NOMO-1 (cell line): ENCODE measurements at regions not wholly inside any gene's neighbourhood (a gene's known extent, or its start where the extent isn't known, plus 50 kb on each side); places are given as distances from the start of the nearest gene placed in this dataset.
"Not testable (repeated sequence)": the region's sequence is repeated elsewhere in the genome, so short reads cannot be mapped to it uniquely, and the experiment has no call there.

Source experiments
- DNase-seq, 2 experiments: peaks; one replicate each; lab custom pipeline; 2025; ENCODE audit not compliant: unreplicated experiment in 2 of 2; lab: John Stamatoyannopoulos, UW

- no peak for DNase-seq
These were observed 303.6 kb upstream of the TFPI start for GRCh38 chr2:187857826-187858225.

- no peak for DNase-seq
These were observed 308.5 kb upstream of the TFPI start for GRCh38 chr2:187862715-187863114.

GRCh38 chr2:187865025-187865424, 310.8 kb upstream of the TFPI start:
- no peak for DNase-seq

GRCh38 chr2:187867165-187867564, 312.9 kb upstream of the TFPI start:
- no peak for DNase-seq

GRCh38 chr2:187869195-187869594, 315.0 kb upstream of the TFPI start:
- DNase-seq, result no peak

GRCh38 chr2:187871506-187871905, 317.3 kb upstream of the TFPI start:
- DNase-seq, result no peak

GRCh38 chr2:187873132-187873531, 318.9 kb upstream of the TFPI start:
- DNase-seq, result no peak

- DNase-seq, result no peak
These were observed 320.6 kb upstream of the TFPI start for GRCh38 chr2:187874786-187875185.

- DNase-seq, result no peak
These were observed 321.3 kb upstream of the TFPI start for GRCh38 chr2:187875261-187876141.

GRCh38 chr2:187876554-187876953, 322.3 kb upstream of the TFPI start:
- no peak for DNase-seq

GRCh38 chr2:187877391-187877790, 323.2 kb upstream of the TFPI start:
- DNase-seq, result no peak

GRCh38 chr2:187878112-187878511, 323.9 kb upstream of the TFPI start:
- DNase-seq, result no peak

- no peak for DNase-seq
These were observed 325.3 kb upstream of the TFPI start for GRCh38 chr2:187879491-187879890.

- no peak for DNase-seq
These were observed 329.8 kb upstream of the TFPI start for GRCh38 chr2:187884003-187884402.

- DNase-seq, result no peak
These were observed 336.5 kb upstream of the TFPI start for GRCh38 chr2:187890690-187891089.

- no peak for DNase-seq
These were observed 345.8 kb upstream of the TFPI start for GRCh38 chr2:187900021-187900420.

- peak in 1 of 2 experiments; percentile 5 for DNase-seq
These were observed 351.8 kb upstream of the TFPI start for GRCh38 chr2:187906021-187906420.

- not testable (repeated sequence) for DNase-seq
These were observed 356.7 kb upstream of the TFPI start for GRCh38 chr2:187910922-187911321.

GRCh38 chr2:187912950-187913349, 358.7 kb upstream of the TFPI start:
- DNase-seq, result no peak

GRCh38 chr2:187915810-187916209, 361.6 kb upstream of the TFPI start:
- no peak for DNase-seq

GRCh38 chr2:187916799-187917198, 362.6 kb upstream of the TFPI start:
- no peak for DNase-seq

- DNase-seq, result no peak
These were observed 363.3 kb upstream of the TFPI start for GRCh38 chr2:187917535-187917934.
